SK-N-SH (cell line): ENCODE measurements at regions not wholly inside any gene's neighbourhood (a gene's known extent, or its start where the extent isn't known, plus 50 kb on each side); places are given as distances from the start of the nearest gene placed in this dataset.

Experiments used
- CTCF ChIA-PET: fragments of 300-600, 350-600 bp; formaldehyde crosslinking; extraction: SDS; loops from one replicate; lab custom pipeline; 2021; lab: Yijun Ruan, JAX
- POLR2A ChIA-PET: fragments of 350-600 bp; sonication (Branson Sonifier 250); formaldehyde crosslinking; extraction: SDS; loops from one replicate; lab custom pipeline; 2020; ENCODE audit warnings: antibody characterized with exemption, inconsistent platforms; lab: Yijun Ruan, JAX
- DNase-seq: peaks from one replicate; pipeline ENCODE4 v3.0.0; 2012
- H2AFZ ChIP-seq: fragments of 200-600 bp; sonication (generic); 2 replicates; pipeline ENCODE4 v1.8.1; 2016; ENCODE audit warnings: antibody characterized with exemption, mild to moderate bottlenecking, low read depth
- H3F3A ChIP-seq: fragments of 200-600 bp; sonication (generic); replicated peaks from 2 replicates; pipeline ENCODE3; 2016; ENCODE audit warnings: antibody characterized with exemption, mild to moderate bottlenecking; ENCODE audit not compliant: insufficient read depth
- H3K27ac ChIP-seq, 2 experiments: fragments of 200-500 bp in 1 of 2; fragments of 200-600 bp in 1 of 2; sonication (Bioruptor generic) in 1 of 2; sonication (generic), shearing (Covaris generic) in 1 of 2; 2 replicates each; pipeline versions ENCODE4 v1.5.1 to v1.6.1; 2014 to 2016; ENCODE audit warnings: low read depth in 2 of 2, inconsistent platforms in 1 of 2, low read length in 1 of 2, mild to moderate bottlenecking in 1 of 2, mixed read lengths in 1 of 2
- H3K27me3 ChIP-seq: fragments of 200-600 bp; sonication (generic), shearing (Covaris generic); 2 replicates; pipeline ENCODE4 v1.6.1; 2016; ENCODE audit warnings: mixed run types; ENCODE audit not compliant: insufficient read depth
- H3K36me3 ChIP-seq, 2 experiments: fragments of 200-500 bp in 1 of 2; fragments of 200-600 bp in 1 of 2; sonication (Bioruptor generic) in 1 of 2; sonication (generic) in 1 of 2; replicated peaks in 1 of 2; 2 replicates each; pipeline versions ENCODE3 to v1.5.1; 2014 to 2016; ENCODE audit warnings: low read length in 1 of 2, mild to moderate bottlenecking in 1 of 2; ENCODE audit not compliant: insufficient read depth in 2 of 2, control insufficient read depth in 1 of 2
- H3K4me1 ChIP-seq, 2 experiments: fragments of 200-500 bp in 1 of 2; fragments of 200-600 bp in 1 of 2; sonication (Bioruptor generic) in 1 of 2; sonication (generic), shearing (Covaris generic) in 1 of 2; 2 replicates each; pipeline versions ENCODE4 v1.5.1 to v1.6.1; 2014 to 2016; ENCODE audit warnings: low read depth in 1 of 2, low read length in 1 of 2, mixed run types in 1 of 2; ENCODE audit not compliant: insufficient read depth in 2 of 2, control insufficient read depth in 1 of 2
- H3K4me2 ChIP-seq: fragments of 200-600 bp; sonication (generic), shearing (Covaris generic); 2 replicates; pipeline ENCODE4 v1.6.1; 2017; ENCODE audit warnings: mixed run types
- H3K4me3 ChIP-seq, 2 experiments: fragments of 200-500 bp in 1 of 2; fragments of 200-600 bp in 1 of 2; sonication (Bioruptor generic) in 1 of 2; sonication (generic), shearing (Covaris generic) in 1 of 2; 2 replicates each; pipeline versions ENCODE4 v1.5.1 to v1.8.1; 2014 to 2016; ENCODE audit warnings: low read depth in 2 of 2, inconsistent platforms in 1 of 2, low read length in 1 of 2, mild to moderate bottlenecking in 1 of 2, mixed read lengths in 1 of 2, moderate library complexity in 1 of 2
- H3K79me2 ChIP-seq: fragments of 200-600 bp; sonication (generic); 2 replicates; pipeline ENCODE4 v1.8.1; 2017; ENCODE audit warnings: mild to moderate bottlenecking; ENCODE audit not compliant: insufficient read depth
- H3K9ac ChIP-seq: fragments of 200-600 bp; sonication (generic); 2 replicates; pipeline ENCODE4 v1.6.1; 2017; ENCODE audit warnings: mixed run types
- H3K9me2 ChIP-seq: fragments of 200-600 bp; sonication (generic); 2 replicates; pipeline ENCODE4 v1.6.1; 2017; ENCODE audit warnings: mixed run types
- H3K9me3 ChIP-seq: fragments of 200-600 bp; sonication (generic); 2 replicates; pipeline ENCODE4 v1.6.1; 2017; ENCODE audit warnings: mixed run types, mild to moderate bottlenecking, moderate library complexity
- H4K20me1 ChIP-seq: fragments of 200-600 bp; sonication (generic); 2 replicates; pipeline ENCODE4 v1.6.1; 2017; ENCODE audit warnings: mild to moderate bottlenecking, mixed run types; ENCODE audit not compliant: insufficient read depth
- CTCF ChIP-seq: fragments of 200-600 bp; sonication (generic); IDR thresholded peaks from 2 replicates; pipeline ENCODE4 v1.6.1; 2017; ENCODE audit warnings: antibody characterized with exemption, mild to moderate bottlenecking, moderate library complexity
- EP300 ChIP-seq, 2 experiments: IDR thresholded peaks; 2 replicates each; pipeline versions ENCODE4 v1.4.0 to v1.6.1; 2012; ENCODE audit warnings: borderline replicate concordance in 1 of 2, low read depth in 1 of 2, low read length in 1 of 2
- FOSL2 ChIP-seq: IDR thresholded peaks from 2 replicates; pipeline ENCODE4 v1.4.0; 2012; ENCODE audit warnings: low read depth, mild to moderate bottlenecking, moderate library complexity, borderline replicate concordance
- FOXJ3 ChIP-seq: sonication (generic); formaldehyde crosslinking; IDR thresholded peaks from 2 replicates; pipeline ENCODE4 v1.5.1; 2020; ENCODE audit warnings: mild to moderate bottlenecking, missing genetic modification reagents
- GABPA ChIP-seq: IDR thresholded peaks from 2 replicates; pipeline ENCODE4 v1.4.0; 2012; ENCODE audit warnings: low read depth, mild to moderate bottlenecking
- GATA2 ChIP-seq: sonication (generic); formaldehyde crosslinking; IDR thresholded peaks from 2 replicates; pipeline ENCODE4 v1.5.0; 2020; ENCODE audit warnings: mild to moderate bottlenecking, missing genetic modification reagents
- MAX ChIP-seq: IDR thresholded peaks from 2 replicates; pipeline ENCODE4 v1.4.0; 2012; ENCODE audit warnings: low read depth
- MEF2A ChIP-seq: IDR thresholded peaks from 2 replicates; pipeline ENCODE4 v1.4.0; 2012; ENCODE audit warnings: low read depth, borderline replicate concordance
- MXI1 ChIP-seq: IDR thresholded peaks from 2 replicates; pipeline ENCODE4 v1.6.1; 2012; ENCODE audit warnings: mild to moderate bottlenecking, low read depth, low read length, improper control_type of control experiment
- PBX3 ChIP-seq: IDR thresholded peaks from 2 replicates; pipeline ENCODE4; 2012
- POLR2AphosphoS5 ChIP-seq: IDR thresholded peaks from 2 replicates; pipeline ENCODE4 v1.6.1; 2012; ENCODE audit warnings: low read depth, low read length
- RXRA ChIP-seq: IDR thresholded peaks from 2 replicates; pipeline ENCODE4 v1.4.0; 2012; ENCODE audit warnings: low read depth, mild to moderate bottlenecking, borderline replicate concordance
- SIN3A ChIP-seq: IDR thresholded peaks from 2 replicates; pipeline ENCODE4 v1.6.1; 2012; ENCODE audit warnings: low read depth, mild to moderate bottlenecking, low read length, moderate library complexity, borderline replicate concordance
- SMC3 ChIP-seq: IDR thresholded peaks from 2 replicates; pipeline ENCODE4 v1.6.1; 2012; ENCODE audit warnings: low read depth, low read length, improper control_type of control experiment
- TCF12 ChIP-seq: IDR thresholded peaks from 2 replicates; pipeline ENCODE4 v1.4.0; 2012
- TEAD4 ChIP-seq: IDR thresholded peaks from 2 replicates; pipeline ENCODE4 v1.4.0; 2012; ENCODE audit warnings: mild to moderate bottlenecking, borderline replicate concordance; ENCODE audit not compliant: insufficient read depth
- USF1 ChIP-seq: IDR thresholded peaks from 2 replicates; pipeline ENCODE4 v1.4.0; 2012; ENCODE audit warnings: low read depth, borderline replicate concordance
- ZBTB33 ChIP-seq: IDR thresholded peaks from 2 replicates; pipeline ENCODE4 v1.4.0; 2012; ENCODE audit warnings: low read depth, borderline replicate concordance
- WGBS: methylation state at CpG from one replicate; pipeline ENCODE4 v1.1.6; 2017; ENCODE audit warnings: low lambda C conversion rate; 5-methylcytosine and 5-hydroxymethylcytosine counted together

GRCh38 chr12:42854208-42854607, 264.7 kb upstream of the PRICKLE1 start:
- no peaks in the 10 kb centered on the region for H3K36me3 ChIP-seq
- 64% methylated on average over 2 of the region's 2 CpGs for WGBS
- no peak for DNase-seq

More at GRCh38 chr12:42854208-42854607, 264.7 kb upstream of the PRICKLE1 start:
- no peak overlapping the region for H3K9ac ChIP-seq
- no peak overlapping the region for H2AFZ ChIP-seq
- H3K79me2 ChIP-seq: no peaks in the 10 kb centered on the region
- H3K9me3 ChIP-seq: no peaks in the 10 kb centered on the region
- no peaks in the 10 kb centered on the region for H4K20me1 ChIP-seq
- H3K4me1 ChIP-seq: no peaks in the 10 kb centered on the region; a peak in 1 of 4 replicates
- no peaks in the 10 kb centered on the region for H3F3A ChIP-seq
- H3K4me2 ChIP-seq: no peak overlapping the region
- ChIA-PET POLR2A (no interaction called here), CTCF (interaction anchor here (1.0 kb wide), 1 partner anchor 371 kb away, joined by 3 read pairs; no protein-coding TSS in a partner anchor)
- no peak overlapping the region for H3K27ac ChIP-seq
- H3K27me3 ChIP-seq: no peaks in the 10 kb centered on the region
- TF ChIP-seq PBX3: no peak
- no peak for TF ChIP-seq TEAD4
- TF ChIP-seq SIN3A: no peak
- TF ChIP-seq MEF2A: no peak
- TF ChIP-seq EP300 (IDR thresholded peaks at IDR 0.05; ENCODE audit: borderline replicate concordance in 1 of 2, low read depth in 1 of 2, low read length in 1 of 2): no peak
- TF ChIP-seq GATA2: no peak
- TF ChIP-seq CTCF: no peak
- TF ChIP-seq MAX: no peak
- no peak for TF ChIP-seq GABPA
- TF ChIP-seq MXI1: no peak
- no peak for TF ChIP-seq TCF12
- TF ChIP-seq FOSL2: no peak
- no peak for TF ChIP-seq RXRA
- TF ChIP-seq SMC3: no peak
- no peak for TF ChIP-seq FOXJ3 (CRISPR knock-in tag)
- no peak for TF ChIP-seq POLR2AphosphoS5
- no peak for TF ChIP-seq USF1
- TF ChIP-seq ZBTB33: no peak
- no peak overlapping the region for H3K4me3 ChIP-seq
- H3K9me2 ChIP-seq: no peaks in the 10 kb centered on the region
